H1 (cell line): ENCODE measurements at regions not wholly inside any gene's neighbourhood (a gene's known extent, or its start where the extent isn't known, plus 50 kb on each side); places are given as distances from the start of the nearest gene placed in this dataset.

Experiments used
- CTCF ChIA-PET: fragments of 300-600 bp; sonication (Branson Sonifier 250); formaldehyde crosslinking; loops from one replicate; lab custom pipeline; 2021; ENCODE audit not compliant: partially characterized antibody; lab: Charles Lee
- POLR2A ChIA-PET: fragments of 300-600 bp; sonication (Branson Sonifier 250); formaldehyde crosslinking; loops from one replicate; lab custom pipeline; 2021; ENCODE audit warnings: inconsistent platforms; ENCODE audit not compliant: partially characterized antibody; lab: Charles Lee
- DNase-seq, 2 experiments: peaks; one replicate each; pipeline versions ENCODE4 v3.0.0 to v3.0.0-alpha.2; 2010 to 2022; ENCODE audit warnings: low spot score in 2 of 2, low read depth in 1 of 2, mixed read lengths in 1 of 2
- FAIRE-seq: peaks from 2 replicates; lab custom pipeline; 2011; peaks lifted over from hg19 to GRCh38; lab: Jason Lieb, UNC
- H2AFZ ChIP-seq: 2 replicates; pipeline ENCODE4 v1.8.1; 2012; ENCODE audit warnings: low read length, inconsistent platforms
- H2AK5ac ChIP-seq: 2 replicates; pipeline ENCODE4 v1.6.1; 2013; ENCODE audit warnings: low read depth, low read length
- H2BK120ac ChIP-seq: replicated peaks from 2 replicates; pipeline ENCODE3; 2013; ENCODE audit warnings: low read depth, low read length, inconsistent platforms
- H2BK12ac ChIP-seq: 2 replicates; pipeline ENCODE4 v1.6.1; 2013; ENCODE audit warnings: low read depth, low read length
- H2BK15ac ChIP-seq: 2 replicates; pipeline ENCODE4 v1.6.1; 2013; ENCODE audit warnings: low read length
- H2BK20ac ChIP-seq: 2 replicates; pipeline ENCODE4 v1.6.1; 2013; ENCODE audit warnings: low read length
- H2BK5ac ChIP-seq: 2 replicates; pipeline ENCODE4 v1.6.1; 2013; ENCODE audit warnings: low read depth, low read length
- H3K14ac ChIP-seq: 2 replicates; pipeline ENCODE4 v1.6.1; 2013; ENCODE audit warnings: inconsistent platforms; ENCODE audit not compliant: insufficient read length
- H3K18ac ChIP-seq: 2 replicates; pipeline ENCODE4 v1.6.1; 2013; ENCODE audit warnings: low read length; ENCODE audit errors: extremely low read depth
- H3K23ac ChIP-seq: 2 replicates; pipeline ENCODE4 v1.6.1; 2013; ENCODE audit warnings: inconsistent platforms; ENCODE audit not compliant: insufficient read length
- H3K23me2 ChIP-seq: 2 replicates; pipeline ENCODE4 v1.6.1; 2013; ENCODE audit warnings: low read depth, low read length
- H3K27ac ChIP-seq: 2 replicates; pipeline ENCODE4 v1.6.1; 2011; ENCODE audit warnings: low read depth, low read length, inconsistent platforms
- H3K27me3 ChIP-seq, 4 experiments: replicated peaks in 1 of 4; 1 replicate in 1 of 4; 2 replicates in 3 of 4; pipeline versions ENCODE4 v1.6.1 to v1.8.1; 2011 to 2013; ENCODE audit warnings: low read length in 3 of 4, mild to moderate bottlenecking in 3 of 4, inconsistent platforms in 2 of 4, mixed read lengths in 2 of 4, moderate library complexity in 1 of 4; ENCODE audit not compliant: control insufficient read depth in 3 of 4, insufficient read depth in 3 of 4; ENCODE audit errors: extremely low read depth in 1 of 4
- H3K36me3 ChIP-seq, 4 experiments: 2 replicates each; pipeline versions ENCODE4 v1.6.1 to v1.8.1; 2011 to 2013; ENCODE audit warnings: mild to moderate bottlenecking in 4 of 4, low read length in 3 of 4, moderate library complexity in 2 of 4, control low read depth in 1 of 4, inconsistent platforms in 1 of 4; ENCODE audit not compliant: insufficient read depth in 4 of 4, control insufficient read depth in 2 of 4
- H3K4ac ChIP-seq: replicated peaks from 2 replicates; pipeline ENCODE3; 2013; ENCODE audit warnings: low read length, low read depth, mixed read lengths, inconsistent platforms; ENCODE audit not compliant: insufficient read length
- H3K4me1 ChIP-seq, 4 experiments: replicated peaks in 1 of 4; 1 replicate in 1 of 4; 2 replicates in 3 of 4; pipeline versions ENCODE4 v1.6.1 to v1.8.1; 2011 to 2013; ENCODE audit warnings: low read length in 3 of 4, inconsistent platforms in 2 of 4, mixed read lengths in 1 of 4; ENCODE audit not compliant: insufficient read depth in 4 of 4, control insufficient read depth in 3 of 4
- H3K4me2 ChIP-seq, 2 experiments: 2 replicates each; pipeline versions ENCODE4 v1.6.1 to v1.8.1; 2011 to 2013; ENCODE audit warnings: low read depth in 2 of 2, low read length in 2 of 2, control low read depth in 1 of 2, inconsistent platforms in 1 of 2, mild to moderate bottlenecking in 1 of 2; ENCODE audit not compliant: insufficient read depth in 1 of 2
- H3K4me3 ChIP-seq, 4 experiments: fragments of 200-600, 300-600 bp in 1 of 4; sonication (generic), shearing (Covaris generic), sonication (Bioruptor Twin) in 1 of 4; 2 replicates each; pipeline versions ENCODE4 v1.5.1 to v1.8.1; 2011 to 2016; ENCODE audit warnings: low read length in 4 of 4, low read depth in 3 of 4, control low read depth in 2 of 4, inconsistent platforms in 2 of 4, mild to moderate bottlenecking in 2 of 4, mixed read lengths in 1 of 4, moderate library complexity in 1 of 4; ENCODE audit not compliant: insufficient read depth in 2 of 4; ENCODE audit errors: extremely low read depth in 1 of 4
- H3K56ac ChIP-seq: replicated peaks from 2 replicates; pipeline ENCODE3; 2013; ENCODE audit warnings: low read depth, mild to moderate bottlenecking, mixed read lengths, low read length, inconsistent platforms; ENCODE audit not compliant: insufficient read length
- H3K79me1 ChIP-seq: 2 replicates; pipeline ENCODE4 v1.6.1; 2013; ENCODE audit warnings: low read depth, low read length, control low read depth
- H3K79me2 ChIP-seq, 2 experiments: 2 replicates each; pipeline versions ENCODE4 v1.6.1 to v1.8.1; 2012 to 2013; ENCODE audit warnings: low read length in 2 of 2, mild to moderate bottlenecking in 2 of 2, inconsistent platforms in 1 of 2; ENCODE audit not compliant: insufficient read depth in 2 of 2, control insufficient read depth in 1 of 2
- H3K9ac ChIP-seq, 4 experiments: replicated peaks in 1 of 4; 1 replicate in 1 of 4; 2 replicates in 3 of 4; pipeline versions ENCODE4 v1.6.1 to v1.8.1; 2011 to 2013; ENCODE audit warnings: low read depth in 3 of 4, low read length in 3 of 4, control low read depth in 2 of 4, mild to moderate bottlenecking in 2 of 4, moderate library complexity in 2 of 4, inconsistent platforms in 1 of 4; ENCODE audit errors: extremely low read depth in 1 of 4
- H3K9me3 ChIP-seq, 2 experiments: 2 replicates each; pipeline versions ENCODE4 v1.6.1 to v1.8.1; 2012 to 2013; ENCODE audit warnings: mild to moderate bottlenecking in 2 of 2, moderate library complexity in 2 of 2, control low read depth in 1 of 2, inconsistent platforms in 1 of 2, low read depth in 1 of 2, low read length in 1 of 2, mixed read lengths in 1 of 2; ENCODE audit not compliant: insufficient read depth in 2 of 2
- H4K20me1 ChIP-seq, 2 experiments: replicated peaks in 1 of 2; 2 replicates each; pipeline versions ENCODE3 to v1.8.1; 2011 to 2013; ENCODE audit warnings: inconsistent platforms in 2 of 2, low read length in 2 of 2, mild to moderate bottlenecking in 1 of 2; ENCODE audit not compliant: insufficient read depth in 2 of 2, control insufficient read depth in 1 of 2
- H4K5ac ChIP-seq: 2 replicates; pipeline ENCODE4 v1.6.1; 2013; ENCODE audit warnings: low read length, low read depth, mixed read lengths, inconsistent platforms; ENCODE audit not compliant: insufficient read length
- H4K8ac ChIP-seq: 2 replicates; pipeline ENCODE4 v1.8.0; 2013; ENCODE audit warnings: mild to moderate bottlenecking, moderate library complexity, low read length, inconsistent platforms; ENCODE audit not compliant: insufficient read depth; ENCODE audit errors: extremely low read depth
- H4K91ac ChIP-seq: replicated peaks from 2 replicates; pipeline ENCODE3; 2013; ENCODE audit warnings: low read length, mixed read lengths, inconsistent platforms; ENCODE audit not compliant: insufficient read length
- CBX5 ChIP-seq: fragments of 300-800, 300-1000 bp; sonication (generic); IDR thresholded peaks from 2 replicates; pipeline ENCODE4 v1.7.1; 2016; ENCODE audit warnings: antibody characterized with exemption, low read length, low read depth
- CBX8 ChIP-seq: fragments of 300-800, 300-1000 bp; sonication (generic); IDR thresholded peaks from 2 replicates; pipeline ENCODE4 v1.7.1; 2016; ENCODE audit warnings: low read depth, low read length, borderline replicate concordance
- KDM4A ChIP-seq: IDR thresholded peaks from one replicate; pipeline ENCODE4 v1.7.1; 2012; ENCODE audit warnings: low read depth, mild to moderate bottlenecking, moderate library complexity, low read length, inconsistent platforms; ENCODE audit not compliant: severe bottlenecking
- PHF8 ChIP-seq: fragments of 200-600 bp; sonication (generic); conservative IDR thresholded peaks from 2 replicates; pipeline ENCODE4 v1.7.1; 2012; ENCODE audit warnings: low read depth, mild to moderate bottlenecking, inconsistent platforms, low read length, moderate library complexity
- TAF7 ChIP-seq: optimal IDR thresholded peaks from 2 replicates; pipeline ENCODE3; 2011; ENCODE audit warnings: low read depth, mild to moderate bottlenecking, inconsistent platforms, low read length, moderate library complexity, borderline replicate concordance
- WGBS, 2 experiments: shearing (Covaris generic) in 1 of 2; methylation state at CpG; one replicate each; pipeline versions ENCODE4 v1.1.6 to v1.1.7; 2013 to 2015; ENCODE audit warnings: low lambda C conversion rate in 2 of 2, mixed read lengths in 2 of 2, inconsistent platforms in 1 of 2, low coverage in 1 of 2, missing lambda C conversion rate in 1 of 2; ENCODE audit not compliant: insufficient replicate concordance in 2 of 2, insufficient coverage in 1 of 2, insufficient read length in 1 of 2; ENCODE audit errors: extremely low coverage in 1 of 2, missing lambda C conversion rate in 1 of 2; 5-methylcytosine and 5-hydroxymethylcytosine counted together

- Histone ChIP-seq H3K23me2 (no peaks in the 10 kb centered on the region), H2BK15ac (no peak overlapping the region), H3K18ac (no peak overlapping the region; the same call in 1 of the 2 replicates), H3K4me1 (peaks cover 0 to 2% (median 0%) of the 10 kb centered on the region in 4 experiments; a peak in 1 of 7 replicates), H4K91ac (no peak overlapping the region), H3K9ac (no peak overlapping the region), H4K20me1 (no peaks in the 10 kb centered on the region), H3K27me3 (peaks cover 0 to 4% (median 2%) of the 10 kb centered on the region in 4 experiments; a peak in 3 of 7 replicates), H3K9me3 (no peaks in the 10 kb centered on the region), H3K79me2 (no peaks in the 10 kb centered on the region), H3K4ac (no peak overlapping the region), H3K79me1 (no peaks in the 10 kb centered on the region), H2BK12ac (no peak overlapping the region), H2AK5ac (no peak overlapping the region), H3K36me3 (no peaks in the 10 kb centered on the region), H3K4me2 (no peak overlapping the region), H3K23ac (no peak overlapping the region), H3K14ac (no peak overlapping the region), H4K5ac (no peak overlapping the region), H4K8ac (no peak overlapping the region), H3K4me3 (no peak overlapping the region), H3K27ac (no peak overlapping the region), H2BK20ac (no peak overlapping the region), H3K56ac (no peak overlapping the region), H2BK5ac (no peak overlapping the region), H2BK120ac (no peak overlapping the region), H2AFZ (no peak overlapping the region)
- POLR2A ChIA-PET: no interaction called here
- DNase-seq (no peak), FAIRE-seq (no peak)
- 88% methylated on average over 11 of the region's 11 CpGs; no CpG with 5 or more reads in 1 of the 2 experiments for WGBS, 2 experiments
- CTCF ChIA-PET: interaction anchor here (1.3 to 5.3 kb wide), 3 partner anchors 12 to 209 kb away, joined by 5 to 28 read pairs (median 6); no protein-coding TSS in a partner anchor
- no peak for TF ChIP-seq PHF8
- TF ChIP-seq KDM4A: no peak
- no peak for TF ChIP-seq TAF7
- TF ChIP-seq CBX8: no peak
- no peak for TF ChIP-seq CBX5
Observed at GRCh38 chr11:64441127-64441526, 82.2 kb downstream of the RPS6KA4 start.
